ENCODE measurements at regions not wholly inside any gene's neighbourhood (a gene's known extent, or its start where the extent isn't known, plus 50 kb on each side); places are given as distances from the start of the nearest gene placed in this dataset.

DNA sequence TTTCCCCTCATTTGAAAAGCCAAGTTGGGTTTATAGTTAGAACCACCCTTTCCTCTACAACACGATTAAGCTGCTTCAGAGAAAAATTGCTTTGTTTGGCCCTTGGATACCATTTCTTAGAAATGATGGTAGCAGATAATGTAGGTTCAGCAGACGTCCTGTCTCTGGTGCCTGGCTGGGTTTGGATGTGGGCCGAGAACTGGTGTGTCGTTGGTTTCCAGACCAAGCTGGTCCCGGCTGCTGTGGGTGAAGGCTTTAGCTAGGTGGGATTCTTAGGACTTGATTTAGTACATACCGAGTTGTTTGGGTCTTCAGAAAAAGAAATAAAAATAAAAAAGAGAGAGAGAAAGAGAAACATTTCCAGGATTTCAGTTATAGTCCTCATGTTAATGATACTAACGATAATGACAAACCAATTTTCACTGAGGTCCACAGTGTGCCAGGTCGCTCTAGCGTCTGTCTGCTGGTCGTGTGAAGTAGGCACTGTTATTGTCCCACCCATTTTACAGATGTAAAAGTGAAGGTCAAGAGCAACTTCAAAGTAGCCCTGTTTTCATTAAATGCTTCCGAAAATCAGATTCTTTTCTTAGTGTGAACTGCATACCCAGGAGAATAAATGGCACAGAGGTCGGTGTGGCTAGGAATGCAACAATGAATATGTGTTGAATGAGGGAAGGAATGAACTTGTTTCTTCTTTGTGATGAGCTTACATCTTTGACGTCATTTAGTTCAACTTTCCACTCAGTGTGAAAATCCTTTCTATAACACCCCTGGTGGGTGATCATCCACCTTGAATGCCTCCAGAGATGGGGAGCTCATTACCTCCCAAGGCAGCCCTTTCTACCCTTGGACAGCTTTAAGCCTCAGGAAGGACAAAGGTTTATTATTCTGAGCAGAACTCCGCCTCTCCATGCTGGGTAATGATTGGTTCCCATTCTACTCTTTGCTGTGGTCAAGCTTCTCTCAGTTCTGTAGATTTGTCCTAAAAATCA is 115.9 kb downstream of the INHBB start:
- Histone ChIP-seq H3K4me3 (ENCODE audit: low read depth, low read length) (no peak overlapping the region), H3K27ac (ENCODE audit: low read depth, low read length) (no peak overlapping the region), H3K9me3 (ENCODE audit: control insufficient read depth, insufficient read depth, low read length) (no peaks in the 10 kb centered on the region), H3K27me3 (ENCODE audit: control insufficient read depth, insufficient read depth, low read length) (peaks cover 4% of the 10 kb centered on the region)
- TF ChIP-seq, protein P1, sequence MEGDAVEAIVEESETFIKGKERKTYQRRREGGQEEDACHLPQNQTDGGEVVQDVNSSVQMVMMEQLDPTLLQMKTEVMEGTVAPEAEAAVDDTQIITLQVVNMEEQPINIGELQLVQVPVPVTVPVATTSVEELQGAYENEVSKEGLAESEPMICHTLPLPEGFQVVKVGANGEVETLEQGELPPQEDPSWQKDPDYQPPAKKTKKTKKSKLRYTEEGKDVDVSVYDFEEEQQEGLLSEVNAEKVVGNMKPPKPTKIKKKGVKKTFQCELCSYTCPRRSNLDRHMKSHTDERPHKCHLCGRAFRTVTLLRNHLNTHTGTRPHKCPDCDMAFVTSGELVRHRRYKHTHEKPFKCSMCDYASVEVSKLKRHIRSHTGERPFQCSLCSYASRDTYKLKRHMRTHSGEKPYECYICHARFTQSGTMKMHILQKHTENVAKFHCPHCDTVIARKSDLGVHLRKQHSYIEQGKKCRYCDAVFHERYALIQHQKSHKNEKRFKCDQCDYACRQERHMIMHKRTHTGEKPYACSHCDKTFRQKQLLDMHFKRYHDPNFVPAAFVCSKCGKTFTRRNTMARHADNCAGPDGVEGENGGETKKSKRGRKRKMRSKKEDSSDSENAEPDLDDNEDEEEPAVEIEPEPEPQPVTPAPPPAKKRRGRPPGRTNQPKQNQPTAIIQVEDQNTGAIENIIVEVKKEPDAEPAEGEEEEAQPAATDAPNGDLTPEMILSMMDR (IDR thresholded peaks at IDR 0.05; ENCODE audit: low read depth, low read length) = no peak
- ChIA-PET CTCF (interaction anchor here (0.6 kb wide), 1 partner anchor 169 kb away, joined by 4 read pairs; no protein-coding TSS in a partner anchor), POLR2A (interaction anchor here (0.6 to 0.8 kb wide), 2 partner anchors 81 to 301 kb away, joined by 3 read pairs; no protein-coding TSS in a partner anchor)
- DNase-seq (ENCODE audit: low read depth, low spot score) = no peak

DNA sequence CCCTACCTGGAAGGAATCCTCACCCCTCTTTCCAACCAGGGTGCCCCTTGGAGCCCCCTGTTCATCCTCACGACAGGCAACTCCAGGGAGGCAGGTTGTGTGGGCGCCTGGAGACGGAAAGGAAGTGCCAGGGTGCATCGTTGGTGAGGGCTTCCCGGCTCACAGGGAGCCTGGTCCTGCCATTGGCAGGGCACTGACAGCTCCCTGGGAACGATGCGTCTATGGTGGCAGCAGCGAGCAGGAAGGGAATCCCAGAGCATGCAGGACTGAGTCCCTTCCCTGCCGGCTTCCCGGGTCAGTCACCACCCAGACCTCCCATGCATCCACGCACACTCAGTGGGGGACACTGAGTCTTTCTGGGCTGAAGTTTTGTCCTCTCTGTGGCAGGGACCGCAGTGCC is 117.6 kb downstream of the INHBB start:
- ChIA-PET CTCF (no interaction called here), POLR2A (interaction anchor here (0.6 kb wide), 1 partner anchor 12 kb away, joined by 3 read pairs; no protein-coding TSS in a partner anchor)
- TF ChIP-seq, protein P1 (IDR thresholded peaks at IDR 0.05; ENCODE audit: low read depth, low read length) = no peak
- Histone ChIP-seq H3K9me3 (ENCODE audit: control insufficient read depth, insufficient read depth, low read length) (no peaks in the 10 kb centered on the region), H3K27ac (ENCODE audit: low read depth, low read length) (no peak overlapping the region), H3K4me3 (ENCODE audit: low read depth, low read length) (no peak overlapping the region), H3K27me3 (ENCODE audit: control insufficient read depth, insufficient read depth, low read length) (peaks cover 4% of the 10 kb centered on the region)
- no peak for DNase-seq (ENCODE audit: low read depth, low spot score)

DNA sequence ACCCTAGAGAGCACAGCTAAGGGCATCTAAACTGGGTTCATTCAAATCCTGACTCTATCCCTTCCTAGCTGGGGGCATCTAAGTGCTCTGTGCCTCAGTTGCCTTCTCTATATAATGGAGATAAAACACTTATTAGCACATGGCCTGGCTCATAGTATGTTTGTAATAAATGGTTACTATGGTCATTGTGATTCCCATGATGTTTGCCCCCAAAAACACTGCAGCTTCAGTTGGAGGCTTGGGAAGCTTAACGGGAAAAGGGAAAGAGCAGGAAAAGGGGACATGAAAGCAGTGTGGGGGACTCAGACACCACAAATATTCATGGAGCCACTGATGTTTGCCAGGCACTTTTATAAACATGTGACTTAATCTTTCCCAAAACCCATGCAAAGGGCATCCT is 118.1 kb downstream of the INHBB start:
- TF ChIP-seq, protein P1 (IDR thresholded peaks at IDR 0.05; ENCODE audit: low read depth, low read length) = no peak
- Histone ChIP-seq H3K4me3 (ENCODE audit: low read depth, low read length) (no peak overlapping the region), H3K27me3 (ENCODE audit: control insufficient read depth, insufficient read depth, low read length) (peaks cover 4% of the 10 kb centered on the region), H3K9me3 (ENCODE audit: control insufficient read depth, insufficient read depth, low read length) (no peaks in the 10 kb centered on the region), H3K27ac (ENCODE audit: low read depth, low read length) (no peak overlapping the region)
- POLR2A ChIA-PET = interaction anchor here (0.6 kb wide), 1 partner anchor 13 kb away, joined by 3 read pairs; no protein-coding TSS in a partner anchor
- no peak for DNase-seq (ENCODE audit: low read depth, low spot score)
- CTCF ChIA-PET = no interaction called here

GRCh38 chr2:120464448-120464931 is 118.6 kb downstream of the INHBB start:
- ChIA-PET CTCF (no interaction called here), POLR2A (no interaction called here)
- TF ChIP-seq, protein P1 (IDR thresholded peaks at IDR 0.05; ENCODE audit: low read depth, low read length) = no peak
- H3K27me3 ChIP-seq (ENCODE audit: control insufficient read depth, insufficient read depth, low read length) = peaks cover 4% of the 10 kb centered on the region
- H3K4me3 ChIP-seq (ENCODE audit: low read depth, low read length) = no peak overlapping the region
- no peak overlapping the region for H3K27ac ChIP-seq (ENCODE audit: low read depth, low read length)
- no peak for DNase-seq (ENCODE audit: low read depth, low spot score)
- H3K9me3 ChIP-seq (ENCODE audit: control insufficient read depth, insufficient read depth, low read length) = no peaks in the 10 kb centered on the region

All from AG04450 (cell line).